Panc1 (cell line): ENCODE measurements at regions not wholly inside any gene's neighbourhood (a gene's known extent, or its start where the extent isn't known, plus 50 kb on each side); places are given as distances from the start of the nearest gene placed in this dataset.

ENCODE experiments used
- CTCF ChIP-seq: fragments of 450-650 bp; IDR thresholded peaks from 2 replicates; pipeline ENCODE4 v1.5.1; 2017; ENCODE audit warnings: mild to moderate bottlenecking
- POLR2AphosphoS5 ChIP-seq: IDR thresholded peaks from 2 replicates; pipeline ENCODE4 v1.6.1; 2012; ENCODE audit warnings: mild to moderate bottlenecking, low read depth, low read length, moderate library complexity

- TF ChIP-seq CTCF: no peak
- TF ChIP-seq POLR2AphosphoS5: no peak
Measured at GRCh38 chr13:26914624-26915023, 154.0 kb upstream of the GPR12 start.
